Activated CD4-positive, alpha-beta T cell treated with anti-CD3 and anti-CD28 coated beads, Interleukin-2, Interleukin-4, amounts not matched to agents 100 ng/mL and 50 ng/mL, durations not matched to agents 16 hours and 8 hours (primary cell): ENCODE measurements at regions not wholly inside any gene's neighbourhood (a gene's known extent, or its start where the extent isn't known, plus 50 kb on each side); places are given as distances from the start of the nearest gene placed in this dataset.

Experiments
- DNase-seq: peaks from one replicate; pipeline ENCODE4 v3.0.0-alpha.2; 2020; ENCODE audit warnings: low spot score

- DNase-seq = no peak
Measured at GRCh38 chr1:244265507-244265906, 186.2 kb downstream of the ADSS2 start.

GRCh38 chr1:244269169-244269568, 182.5 kb downstream of the ADSS2 start:
- DNase-seq = no peak

- DNase-seq = no peak
Measured at GRCh38 chr1:244271004-244271403, 180.7 kb downstream of the ADSS2 start.

GRCh38 chr1:244271691-244272308, 179.9 kb downstream of the ADSS2 start:
- DNase-seq = no peak

- DNase-seq = peak; percentile 77
Measured at GRCh38 chr1:244272471-244273261, 179.0 kb downstream of the ADSS2 start.

- DNase-seq = no peak
Measured at GRCh38 chr1:244273262-244273844, 178.4 kb downstream of the ADSS2 start.

- peak; percentile 39 for DNase-seq
Measured at GRCh38 chr1:244273845-244274619, 177.7 kb downstream of the ADSS2 start.

GRCh38 chr1:244276646-244277045, 175.1 kb downstream of the ADSS2 start:
- no peak for DNase-seq

GRCh38 chr1:244280201-244280600, 171.5 kb downstream of the ADSS2 start:
- DNase-seq = no peak

- DNase-seq = no peak
Measured at GRCh38 chr1:244280859-244281258, 170.8 kb downstream of the ADSS2 start.

- DNase-seq = no peak
Measured at GRCh38 chr1:244283772-244284171, 167.9 kb downstream of the ADSS2 start.

- no peak for DNase-seq
Measured at GRCh38 chr1:244284641-244285156, 167.0 kb downstream of the ADSS2 start.

- DNase-seq = no peak
Measured at GRCh38 chr1:244286341-244286740, 165.4 kb downstream of the ADSS2 start.

- no peak for DNase-seq
Measured at GRCh38 chr1:244287726-244288125, 164.0 kb downstream of the ADSS2 start.

- no peak for DNase-seq
Measured at GRCh38 chr1:244288663-244289062, 163.0 kb downstream of the ADSS2 start.

GRCh38 chr1:244289991-244290785, 161.5 kb downstream of the ADSS2 start:
- DNase-seq = no peak

- no peak for DNase-seq
Measured at GRCh38 chr1:244291236-244292201, 160.2 kb downstream of the ADSS2 start.

GRCh38 chr1:244294599-244295224, 157.0 kb downstream of the ADSS2 start:
- no peak for DNase-seq

- DNase-seq = no peak
Measured at GRCh38 chr1:244296003-244296402, 155.7 kb downstream of the ADSS2 start.

- DNase-seq = no peak
Measured at GRCh38 chr1:244296447-244296846, 155.3 kb downstream of the ADSS2 start.
